ENCODE measurements at regions not wholly inside any gene's neighbourhood (a gene's known extent, or its start where the extent isn't known, plus 50 kb on each side); places are given as distances from the start of the nearest gene placed in this dataset.

GRCh38 chr12:128042825-128043224, 224.1 kb upstream of the TMEM132C start:
- intact Hi-C loops (cut with micrococcal nuclease): no loop called here
- Mint-ChIP-seq H3K9me3 (peaks cover 9% of the 10 kb centered on the region), H3K4me3 (no peak overlapping the region), H3K36me3 (ENCODE audit: low read depth) (no peaks in the 10 kb centered on the region), H3K27me3 (no peaks in the 10 kb centered on the region), H3K27ac (no peak overlapping the region), H3K4me1 (ENCODE audit: low read depth) (no peaks in the 10 kb centered on the region)
- ChIA-PET CTCF (no interaction called here), POLR2A (no interaction called here)
- ATAC-seq (no peak), DNase-seq (no peak)
- TF ChIP-seq, protein P1, sequence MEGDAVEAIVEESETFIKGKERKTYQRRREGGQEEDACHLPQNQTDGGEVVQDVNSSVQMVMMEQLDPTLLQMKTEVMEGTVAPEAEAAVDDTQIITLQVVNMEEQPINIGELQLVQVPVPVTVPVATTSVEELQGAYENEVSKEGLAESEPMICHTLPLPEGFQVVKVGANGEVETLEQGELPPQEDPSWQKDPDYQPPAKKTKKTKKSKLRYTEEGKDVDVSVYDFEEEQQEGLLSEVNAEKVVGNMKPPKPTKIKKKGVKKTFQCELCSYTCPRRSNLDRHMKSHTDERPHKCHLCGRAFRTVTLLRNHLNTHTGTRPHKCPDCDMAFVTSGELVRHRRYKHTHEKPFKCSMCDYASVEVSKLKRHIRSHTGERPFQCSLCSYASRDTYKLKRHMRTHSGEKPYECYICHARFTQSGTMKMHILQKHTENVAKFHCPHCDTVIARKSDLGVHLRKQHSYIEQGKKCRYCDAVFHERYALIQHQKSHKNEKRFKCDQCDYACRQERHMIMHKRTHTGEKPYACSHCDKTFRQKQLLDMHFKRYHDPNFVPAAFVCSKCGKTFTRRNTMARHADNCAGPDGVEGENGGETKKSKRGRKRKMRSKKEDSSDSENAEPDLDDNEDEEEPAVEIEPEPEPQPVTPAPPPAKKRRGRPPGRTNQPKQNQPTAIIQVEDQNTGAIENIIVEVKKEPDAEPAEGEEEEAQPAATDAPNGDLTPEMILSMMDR (IDR thresholded peaks at IDR 0.05): no peak

GRCh38 chr12:128043317-128043716, 223.7 kb upstream of the TMEM132C start:
- Mint-ChIP-seq H3K36me3 (ENCODE audit: low read depth) (no peaks in the 10 kb centered on the region), H3K27ac (no peak overlapping the region), H3K4me1 (ENCODE audit: low read depth) (no peaks in the 10 kb centered on the region), H3K9me3 (peaks cover 9% of the 10 kb centered on the region), H3K4me3 (no peak overlapping the region), H3K27me3 (no peaks in the 10 kb centered on the region)
- no peak for ATAC-seq
- ChIA-PET POLR2A (no interaction called here), CTCF (no interaction called here)
- TF ChIP-seq, protein P1 (IDR thresholded peaks at IDR 0.05): no peak
- intact Hi-C loops (cut with micrococcal nuclease): no loop called here
- DNase-seq: no peak

DNA sequence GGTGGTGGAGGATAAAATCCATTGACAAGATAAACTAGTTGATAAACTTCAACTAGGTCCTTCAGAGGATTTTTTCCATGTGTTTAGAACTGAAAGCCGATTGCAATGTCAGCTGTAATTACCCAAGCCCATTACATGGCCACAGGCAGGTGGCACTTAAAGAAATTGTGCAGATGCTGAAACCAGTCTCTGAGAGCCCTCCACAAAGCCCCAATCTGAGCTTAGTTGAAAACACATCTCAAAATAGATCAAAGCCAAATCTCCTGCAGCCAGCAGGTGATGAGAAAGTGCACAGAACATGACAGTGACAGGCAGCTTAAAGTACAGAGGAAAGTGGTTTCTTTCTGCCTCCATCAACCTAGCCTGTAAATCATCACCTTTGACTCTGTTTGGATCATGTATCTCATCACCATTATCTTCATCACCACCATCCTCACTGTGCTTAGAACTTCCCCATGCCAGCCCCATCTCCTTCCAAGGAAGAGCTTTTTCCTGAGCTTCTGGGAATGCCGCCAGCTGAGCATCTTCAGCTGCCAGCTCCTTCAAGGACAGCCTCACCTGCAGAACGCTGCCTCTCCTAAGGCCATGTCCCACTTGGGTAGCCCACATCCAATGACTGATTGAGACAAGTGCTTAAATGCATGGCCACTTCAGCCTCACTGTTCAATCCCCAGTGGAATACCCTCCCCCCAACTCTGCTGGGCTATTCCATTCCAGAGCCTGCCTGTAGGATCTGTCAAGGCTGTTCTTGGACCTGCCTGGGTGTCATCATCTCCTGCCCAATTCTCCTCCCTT, 219.5 kb upstream of the TMEM132C start:
- no peak for ATAC-seq
- TF ChIP-seq, protein P1 (IDR thresholded peaks at IDR 0.05): no peak

GRCh38 chr12:128052331-128052730, 214.6 kb upstream of the TMEM132C start:
- TF ChIP-seq, protein P1 (IDR thresholded peaks at IDR 0.05): no peak
- POLR2A ChIA-PET: no interaction called here
- DNase-seq (no peak), ATAC-seq (no peak)
- CTCF ChIA-PET: no interaction called here
- no peaks in the 10 kb centered on the region for H3K27me3 Mint-ChIP-seq
- H3K36me3 Mint-ChIP-seq (ENCODE audit: low read depth): no peaks in the 10 kb centered on the region
- H3K4me1 Mint-ChIP-seq (ENCODE audit: low read depth): no peaks in the 10 kb centered on the region
- no peaks in the 10 kb centered on the region for H3K9me3 Mint-ChIP-seq
- H3K4me3 Mint-ChIP-seq: no peak overlapping the region
- H3K27ac Mint-ChIP-seq: no peak overlapping the region
- intact Hi-C loops (cut with micrococcal nuclease): no loop called here

More for the DNA sequence above, 219.5 kb upstream of the TMEM132C start:
- DNase-seq: no peak
- Mint-ChIP-seq H3K27ac (no peak overlapping the region), H3K9me3 (peaks cover 4% of the 10 kb centered on the region), H3K4me3 (no peak overlapping the region), H3K27me3 (no peaks in the 10 kb centered on the region), H3K36me3 (ENCODE audit: low read depth) (no peaks in the 10 kb centered on the region), H3K4me1 (ENCODE audit: low read depth) (no peaks in the 10 kb centered on the region)
- CTCF ChIA-PET: no interaction called here
- intact Hi-C loops (cut with micrococcal nuclease): no loop called here
- POLR2A ChIA-PET: no interaction called here

DNA sequence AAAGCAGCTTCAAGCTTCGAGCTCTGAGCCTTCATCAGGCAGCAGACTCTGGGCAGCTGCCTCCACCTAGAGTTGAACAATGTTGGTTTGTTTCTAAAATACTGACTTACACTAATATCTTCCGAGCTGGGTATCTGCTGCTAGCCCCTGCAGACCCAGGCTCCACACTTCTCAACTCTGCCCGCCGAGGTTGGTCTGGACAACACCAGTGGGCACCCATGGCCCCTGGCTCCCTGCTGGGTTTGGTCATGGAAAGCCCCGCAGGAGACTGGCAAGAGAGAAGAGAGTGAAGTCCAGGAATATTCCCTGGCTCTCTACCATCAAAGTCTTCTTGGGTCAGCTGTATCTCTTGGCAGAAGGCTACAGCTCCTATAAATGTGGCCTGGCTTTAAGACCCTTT, 214.2 kb upstream of the TMEM132C start:
- no peak for ATAC-seq

More for the DNA sequence above, 214.2 kb upstream of the TMEM132C start:
- no peak for DNase-seq
- Mint-ChIP-seq H3K36me3 (ENCODE audit: low read depth) (no peaks in the 10 kb centered on the region), H3K4me3 (no peak overlapping the region), H3K4me1 (ENCODE audit: low read depth) (no peaks in the 10 kb centered on the region), H3K27ac (no peak overlapping the region), H3K9me3 (no peaks in the 10 kb centered on the region), H3K27me3 (no peaks in the 10 kb centered on the region)
- TF ChIP-seq, protein P1 (IDR thresholded peaks at IDR 0.05): no peak
- ChIA-PET CTCF (no interaction called here), POLR2A (no interaction called here)
- intact Hi-C loops (cut with micrococcal nuclease): no loop called here
